Erythroblast (primary cell): ENCODE measurements at regions not wholly inside any gene's neighbourhood (a gene's known extent, or its start where the extent isn't known, plus 50 kb on each side); places are given as distances from the start of the nearest gene placed in this dataset.
"Not testable (repeated sequence)": the region's sequence is repeated elsewhere in the genome, so short reads cannot be mapped to it uniquely, and the experiment has no call there.

Experiments
- DNase-seq, 2 experiments: peaks; one replicate each; lab custom pipeline; 2025; lab: John Stamatoyannopoulos, UW
- GATA1 ChIP-seq: IDR thresholded peaks from 2 replicates; pipeline ENCODE4 v1.6.1; 2011; ENCODE audit warnings: low read depth, mild to moderate bottlenecking, control low read depth, low read length, moderate library complexity
- POLR2A ChIP-seq: IDR thresholded peaks from 2 replicates; pipeline ENCODE4 v1.6.1; 2011; ENCODE audit warnings: mild to moderate bottlenecking, low read length

DNA sequence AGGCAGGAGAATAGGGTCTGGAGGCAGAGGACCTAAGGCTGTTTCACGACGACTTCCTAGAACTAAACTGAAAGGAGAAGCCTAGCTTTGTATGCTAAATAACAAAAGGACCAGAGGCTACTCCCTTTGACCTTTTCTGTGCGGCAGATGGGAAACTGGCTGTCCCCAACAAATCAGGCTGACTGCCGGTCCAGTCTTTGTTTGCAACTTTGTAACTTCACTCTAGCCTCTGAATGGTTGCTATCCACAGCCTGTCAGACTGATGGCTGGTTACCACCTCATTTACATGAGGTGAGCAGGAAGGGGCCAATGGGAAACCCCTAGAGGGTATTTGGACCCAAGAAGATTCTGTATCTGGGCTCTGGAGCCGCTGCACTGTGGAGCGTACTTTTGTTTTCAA, 132.6 kb upstream of the SHH start:
- TF ChIP-seq POLR2A (no peak), GATA1 (no peak)
- DNase-seq, result no peak

- TF ChIP-seq GATA1 (no peak), POLR2A (no peak)
Measured at GRCh38 chr7:155943251-155943899, 131.1 kb upstream of the SHH start.

GRCh38 chr7:155942226-155942950, 130.1 kb upstream of the SHH start:
- no peak for TF ChIP-seq POLR2A
- TF ChIP-seq GATA1, result no peak
- DNase-seq, result no peak

More at GRCh38 chr7:155943251-155943899, 131.1 kb upstream of the SHH start:
- no peak for DNase-seq

DNA sequence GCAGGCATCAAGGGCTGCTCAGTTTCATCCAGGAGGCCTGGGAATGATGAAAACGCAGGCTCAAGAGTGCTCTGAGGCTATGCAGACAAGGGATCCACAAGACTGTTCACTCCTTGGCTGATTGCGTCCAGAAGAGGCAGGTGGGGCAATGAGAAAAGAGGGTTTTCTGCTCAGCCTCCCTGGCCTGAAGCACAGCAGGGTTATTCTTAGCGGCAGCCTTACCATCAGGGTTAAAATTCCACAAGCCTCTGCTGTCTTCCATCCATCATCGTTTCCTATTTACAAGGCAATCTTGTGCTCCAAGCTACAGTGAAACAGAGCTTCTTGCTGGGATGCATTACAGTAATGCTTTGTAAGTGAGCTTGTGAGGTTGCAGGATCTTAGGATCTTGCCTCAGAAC, 129.4 kb upstream of the SHH start:
- TF ChIP-seq POLR2A (no peak), GATA1 (no peak)
- no peak for DNase-seq

GRCh38 chr7:155939350-155939749, 127.1 kb upstream of the SHH start:
- no peak for TF ChIP-seq POLR2A
- TF ChIP-seq GATA1, result no peak
- no peak for DNase-seq

DNA sequence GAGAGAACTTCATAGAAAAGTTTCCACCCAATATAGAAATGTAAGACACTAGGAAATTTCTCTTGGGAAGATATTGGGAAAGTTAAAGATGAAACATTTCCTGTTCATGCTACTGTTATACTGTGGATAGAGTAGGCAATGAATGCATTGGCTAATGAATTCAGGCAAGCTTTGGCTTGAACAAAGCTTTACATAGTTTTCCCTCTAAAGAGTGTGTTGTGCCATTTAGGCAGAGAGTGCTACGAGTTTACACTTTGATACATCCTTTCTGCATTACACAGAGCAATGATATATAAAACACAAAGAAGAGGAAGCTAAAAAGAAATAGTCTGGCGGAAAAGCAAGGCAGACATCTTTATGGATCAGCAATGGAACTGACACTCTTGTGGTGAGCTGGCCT, 125.9 kb upstream of the SHH start:
- TF ChIP-seq POLR2A, result no peak
- TF ChIP-seq GATA1, result no peak
- no peak for DNase-seq

DNA sequence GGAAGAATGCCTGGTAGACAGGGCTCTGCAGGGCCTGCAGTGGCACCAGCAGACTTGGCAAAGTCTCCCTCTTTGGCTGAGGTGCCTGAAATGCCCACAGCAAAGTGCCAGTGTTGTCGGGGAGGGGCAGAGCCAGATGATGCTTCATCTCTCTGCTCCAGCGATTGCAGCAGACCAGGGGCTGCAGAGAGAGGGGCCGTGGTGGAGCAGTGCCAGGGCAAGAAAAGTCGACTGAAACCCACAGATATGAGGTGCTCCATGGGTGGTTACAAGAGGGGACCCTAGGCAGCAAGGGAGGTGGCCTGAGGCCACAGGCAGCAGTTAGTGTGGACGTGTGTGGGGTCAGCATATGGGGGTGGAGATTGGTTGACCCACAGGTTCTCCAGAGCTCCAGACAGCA, 123.5 kb upstream of the SHH start:
- no peak for TF ChIP-seq POLR2A
- TF ChIP-seq GATA1, result no peak
- DNase-seq, result no peak

DNA sequence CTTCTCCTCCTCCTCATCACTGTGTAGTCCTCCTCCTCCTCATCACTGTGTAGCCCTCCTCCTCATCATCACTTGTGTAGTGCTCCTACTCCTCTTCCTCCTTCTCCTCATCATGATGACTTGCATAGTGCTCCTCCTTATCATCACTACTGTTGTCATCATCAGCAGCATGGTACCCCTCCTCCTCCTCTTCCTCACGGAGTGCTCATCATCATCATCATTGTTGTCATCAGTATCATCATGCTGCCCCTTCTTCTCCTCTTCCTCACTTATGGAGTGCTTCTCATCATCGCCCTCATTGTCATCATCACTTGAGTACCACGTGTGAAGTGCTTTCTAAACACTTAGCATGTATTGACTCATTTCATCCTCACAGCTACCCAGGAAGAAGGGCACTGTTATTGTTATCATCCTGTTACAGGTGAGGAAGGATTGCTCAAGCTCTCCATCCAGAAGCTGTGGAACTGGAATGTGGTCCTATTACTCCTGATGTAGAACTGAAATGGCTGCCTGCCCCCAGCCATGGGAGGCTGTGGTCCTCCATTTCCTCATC, 122.8 kb upstream of the SHH start:
- TF ChIP-seq GATA1 (no peak), POLR2A (no peak)
- DNase-seq, result no peak

GRCh38 chr7:155932324-155932723, 120.1 kb upstream of the SHH start:
- DNase-seq, result not testable (repeated sequence)

DNA sequence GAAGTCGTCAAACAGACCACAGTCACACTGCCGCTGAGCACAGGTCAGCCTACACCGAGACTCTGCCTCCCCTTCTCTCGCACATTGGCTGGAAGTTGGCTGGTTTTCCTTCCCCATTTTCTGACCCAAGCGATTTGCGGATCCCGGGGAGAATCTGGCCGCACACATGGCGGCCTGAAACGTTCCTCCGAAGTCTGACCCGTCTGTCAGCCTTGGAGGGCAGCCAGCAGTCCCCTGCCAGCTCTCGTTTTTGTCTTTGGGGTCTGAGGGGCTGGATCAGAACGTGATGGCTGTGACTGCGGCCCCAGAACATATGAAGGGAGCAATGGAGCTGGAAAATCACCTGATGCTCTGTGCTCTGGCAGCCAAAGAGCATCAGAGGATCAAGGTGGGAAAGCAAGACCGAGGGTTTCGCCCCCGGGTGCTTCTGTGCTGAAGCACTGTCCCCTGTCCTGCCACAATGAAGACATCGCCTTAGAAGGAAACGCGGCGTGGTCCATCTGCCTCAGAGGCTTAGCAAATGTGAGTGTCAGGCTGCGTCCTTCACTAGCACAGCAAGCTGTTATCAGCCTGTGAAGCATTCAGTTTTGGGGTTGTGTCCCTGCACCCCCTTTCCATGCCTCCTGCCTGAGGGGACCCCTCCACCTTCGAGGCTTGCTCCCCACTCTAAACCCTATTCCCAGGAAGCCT, 119.3 kb upstream of the SHH start:
- DNase-seq, result no peak

GRCh38 chr7:155930527-155930926, 118.3 kb upstream of the SHH start:
- no peak for TF ChIP-seq GATA1
- TF ChIP-seq POLR2A, result no peak

More for the DNA sequence above, 119.3 kb upstream of the SHH start:
- no peak for TF ChIP-seq GATA1
- TF ChIP-seq POLR2A, result no peak

GRCh38 chr7:155930061-155930460, 117.8 kb upstream of the SHH start:
- no peak for DNase-seq
- TF ChIP-seq POLR2A, result no peak

More at GRCh38 chr7:155930527-155930926, 118.3 kb upstream of the SHH start:
- DNase-seq, result no peak

DNA sequence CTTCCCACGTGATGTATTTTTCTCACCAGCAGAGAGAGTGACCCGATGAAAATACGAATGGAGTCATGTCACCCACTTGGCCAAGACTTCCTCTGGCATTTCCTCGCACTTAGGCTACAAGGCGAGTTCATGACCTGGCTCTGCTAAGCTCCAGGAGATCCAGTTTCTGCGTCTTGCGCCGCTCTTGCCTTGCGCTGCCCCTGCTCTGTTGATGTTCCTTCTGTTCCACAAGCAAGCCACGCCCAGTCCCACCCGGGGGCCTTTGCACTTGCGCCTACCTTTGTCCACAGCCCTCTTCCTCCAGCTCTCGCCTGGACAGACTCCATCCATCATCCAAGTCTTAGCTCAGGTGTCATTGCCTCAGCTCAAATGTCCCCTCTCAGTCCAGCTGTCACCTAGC, 116.3 kb upstream of the SHH start:
- no peak for DNase-seq
- TF ChIP-seq POLR2A, result no peak
- TF ChIP-seq GATA1, result no peak

- TF ChIP-seq GATA1 (no peak), POLR2A (no peak)
Measured at GRCh38 chr7:155927905-155928304, 115.6 kb upstream of the SHH start.

More at GRCh38 chr7:155927905-155928304, 115.6 kb upstream of the SHH start:
- DNase-seq, result no peak
